ENCODE measurements at regions not wholly inside any gene's neighbourhood (a gene's known extent, or its start where the extent isn't known, plus 50 kb on each side); places are given as distances from the start of the nearest gene placed in this dataset.

- no peak overlapping the region for H3K4me3 Mint-ChIP-seq (ENCODE audit: unreplicated experiment)
- H3K27ac Mint-ChIP-seq (ENCODE audit: unreplicated experiment) = peak overlapping the region; percentile 76
- H3K27me3 Mint-ChIP-seq (ENCODE audit: unreplicated experiment) = no peaks in the 10 kb centered on the region
- H3K4me1 Mint-ChIP-seq (ENCODE audit: unreplicated experiment) = peaks cover 38% of the 10 kb centered on the region
- no peaks in the 10 kb centered on the region for H3K9me3 Mint-ChIP-seq (ENCODE audit: unreplicated experiment)
- no peaks in the 10 kb centered on the region for H3K36me3 Mint-ChIP-seq (ENCODE audit: unreplicated experiment)
- TF ChIP-seq CTCF (IDR thresholded peaks at IDR 0.05) = no peak
- no peak for DNase-seq (ENCODE audit: extremely low spot score, unreplicated experiment)
Measured at GRCh38 chr4:24105327-24106038, 215.6 kb upstream of the PPARGC1A start.

GRCh38 chr4:24104158-24104565 is 214.3 kb upstream of the PPARGC1A start:
- Mint-ChIP-seq H3K4me3 (ENCODE audit: unreplicated experiment) (no peak overlapping the region), H3K9me3 (ENCODE audit: unreplicated experiment) (no peaks in the 10 kb centered on the region), H3K27ac (ENCODE audit: unreplicated experiment) (peak overlapping the region; percentile 82), H3K36me3 (ENCODE audit: unreplicated experiment) (no peaks in the 10 kb centered on the region), H3K27me3 (ENCODE audit: unreplicated experiment) (no peaks in the 10 kb centered on the region), H3K4me1 (ENCODE audit: unreplicated experiment) (peaks cover 38% of the 10 kb centered on the region)
- TF ChIP-seq CTCF (IDR thresholded peaks at IDR 0.05) = no peak
- no peak for DNase-seq (ENCODE audit: extremely low spot score, unreplicated experiment)

- Mint-ChIP-seq H3K36me3 (ENCODE audit: unreplicated experiment) (no peaks in the 10 kb centered on the region), H3K9me3 (ENCODE audit: unreplicated experiment) (no peaks in the 10 kb centered on the region), H3K4me3 (ENCODE audit: unreplicated experiment) (no peak overlapping the region), H3K4me1 (ENCODE audit: unreplicated experiment) (peaks cover 38% of the 10 kb centered on the region), H3K27ac (ENCODE audit: unreplicated experiment) (peak overlapping the region; percentile 82), H3K27me3 (ENCODE audit: unreplicated experiment) (no peaks in the 10 kb centered on the region)
- no peak for DNase-seq (ENCODE audit: extremely low spot score, unreplicated experiment)
- TF ChIP-seq CTCF (IDR thresholded peaks at IDR 0.05) = no peak
Measured at GRCh38 chr4:24103434-24104157, 213.7 kb upstream of the PPARGC1A start.

- no peak overlapping the region for H3K4me3 Mint-ChIP-seq (ENCODE audit: unreplicated experiment)
- DNase-seq (ENCODE audit: extremely low spot score, unreplicated experiment) = no peak
- H3K4me1 Mint-ChIP-seq (ENCODE audit: unreplicated experiment) = peaks cover 38% of the 10 kb centered on the region
- TF ChIP-seq CTCF (IDR thresholded peaks at IDR 0.05) = no peak
- no peak overlapping the region for H3K27ac Mint-ChIP-seq (ENCODE audit: unreplicated experiment)
- no peaks in the 10 kb centered on the region for H3K9me3 Mint-ChIP-seq (ENCODE audit: unreplicated experiment)
- H3K36me3 Mint-ChIP-seq (ENCODE audit: unreplicated experiment) = no peaks in the 10 kb centered on the region
- no peaks in the 10 kb centered on the region for H3K27me3 Mint-ChIP-seq (ENCODE audit: unreplicated experiment)
Measured at GRCh38 chr4:24102621-24103020, 212.8 kb upstream of the PPARGC1A start.

GRCh38 chr4:24096603-24097002 is 206.8 kb upstream of the PPARGC1A start:
- Mint-ChIP-seq H3K9me3 (ENCODE audit: unreplicated experiment) (no peaks in the 10 kb centered on the region), H3K4me3 (ENCODE audit: unreplicated experiment) (no peak overlapping the region), H3K4me1 (ENCODE audit: unreplicated experiment) (peaks cover 18% of the 10 kb centered on the region), H3K36me3 (ENCODE audit: unreplicated experiment) (no peaks in the 10 kb centered on the region), H3K27ac (ENCODE audit: unreplicated experiment) (no peak overlapping the region), H3K27me3 (ENCODE audit: unreplicated experiment) (no peaks in the 10 kb centered on the region)
- DNase-seq (ENCODE audit: extremely low spot score, unreplicated experiment) = no peak
- no peak for TF ChIP-seq CTCF (IDR thresholded peaks at IDR 0.05)

Measured in osteocyte (in vitro differentiated cells).